ENCODE measurements at regions not wholly inside any gene's neighbourhood (a gene's known extent, or its start where the extent isn't known, plus 50 kb on each side); places are given as distances from the start of the nearest gene placed in this dataset.

DNA sequence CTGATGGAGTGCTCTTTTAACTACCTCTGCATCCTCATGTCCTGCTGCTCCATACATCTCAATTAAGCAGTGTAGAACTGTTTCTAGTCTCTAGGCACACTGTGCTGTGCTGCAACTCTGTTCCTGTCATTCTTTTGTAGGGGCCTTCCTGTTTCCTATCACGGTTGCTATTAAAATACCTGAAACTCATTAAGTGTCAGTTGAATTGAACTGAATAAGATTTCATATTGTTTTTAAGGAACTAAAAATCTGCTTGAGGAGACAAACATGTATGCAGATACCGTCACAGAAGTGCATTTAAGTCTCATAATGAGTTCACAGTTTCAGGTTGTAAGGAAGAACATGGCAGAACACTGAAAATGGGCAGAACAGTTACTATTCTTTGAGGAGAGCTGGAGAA, 170.1 kb downstream of the LARP7 start (continued):
- TF ChIP-seq, protein P1, sequence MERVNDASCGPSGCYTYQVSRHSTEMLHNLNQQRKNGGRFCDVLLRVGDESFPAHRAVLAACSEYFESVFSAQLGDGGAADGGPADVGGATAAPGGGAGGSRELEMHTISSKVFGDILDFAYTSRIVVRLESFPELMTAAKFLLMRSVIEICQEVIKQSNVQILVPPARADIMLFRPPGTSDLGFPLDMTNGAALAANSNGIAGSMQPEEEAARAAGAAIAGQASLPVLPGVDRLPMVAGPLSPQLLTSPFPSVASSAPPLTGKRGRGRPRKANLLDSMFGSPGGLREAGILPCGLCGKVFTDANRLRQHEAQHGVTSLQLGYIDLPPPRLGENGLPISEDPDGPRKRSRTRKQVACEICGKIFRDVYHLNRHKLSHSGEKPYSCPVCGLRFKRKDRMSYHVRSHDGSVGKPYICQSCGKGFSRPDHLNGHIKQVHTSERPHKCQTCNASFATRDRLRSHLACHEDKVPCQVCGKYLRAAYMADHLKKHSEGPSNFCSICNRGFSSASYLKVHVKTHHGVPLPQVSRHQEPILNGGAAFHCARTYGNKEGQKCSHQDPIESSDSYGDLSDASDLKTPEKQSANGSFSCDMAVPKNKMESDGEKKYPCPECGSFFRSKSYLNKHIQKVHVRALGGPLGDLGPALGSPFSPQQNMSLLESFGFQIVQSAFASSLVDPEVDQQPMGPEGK (CRISPR knock-in tag; IDR thresholded peaks at IDR 0.05; ENCODE audit: borderline replicate concordance), result no peak

DNA sequence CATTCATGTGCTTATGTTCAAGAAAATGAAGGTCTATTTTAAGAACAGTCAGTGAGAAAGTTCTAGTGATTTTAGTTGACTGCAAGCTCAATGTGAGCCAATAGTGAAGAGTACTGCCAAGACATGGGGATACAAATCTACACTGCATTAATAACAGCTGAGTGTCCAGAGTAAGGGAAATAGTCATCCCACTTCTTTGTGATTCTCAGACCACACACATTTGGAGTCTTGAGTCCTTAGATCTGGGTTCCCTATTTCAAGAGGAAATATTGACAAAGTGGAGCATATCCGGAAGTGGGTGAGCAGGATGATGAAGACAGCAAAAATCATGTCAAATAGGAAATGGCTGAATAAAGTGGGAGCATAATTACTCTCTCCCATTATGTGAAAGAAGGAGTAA, 171.1 kb downstream of the LARP7 start:
- intact Hi-C loops (cut with micrococcal nuclease) (no loop called here), in situ Hi-C loops (cut with MboI) (no loop called here)
- Histone ChIP-seq H3K9me1 (ENCODE audit: control insufficient read depth, insufficient read depth, low read length) (no peaks in the 10 kb centered on the region), H3K27me3 (ENCODE audit: control insufficient read depth in 2 of 2, insufficient read depth in 2 of 2, low read length in 2 of 2) (no peaks in the 10 kb centered on the region; a peak in 2 of 5 replicates), H3K4me1 (replicated peaks in 1 of 2; ENCODE audit: control insufficient read depth in 2 of 2, insufficient read depth in 2 of 2, low read length in 2 of 2) (no peaks in the 10 kb centered on the region), H3K36me3 (ENCODE audit: control insufficient read depth, insufficient read depth, low read length) (no peaks in the 10 kb centered on the region), H3K27ac (ENCODE audit: extremely low read depth, low read depth, low read length) (no peak overlapping the region), H3K4me3 (no peak overlapping the region), H3K4me2 (ENCODE audit: insufficient read depth, low read length) (no peak overlapping the region), H4K20me1 (replicated peaks; ENCODE audit: control insufficient read depth, insufficient read depth, low read length) (no peaks in the 10 kb centered on the region), H3K9me3 (replicated peaks; ENCODE audit: control insufficient read depth, insufficient read depth, low read depth, low read length) (no peaks in the 10 kb centered on the region), H3K79me2 (ENCODE audit: control insufficient read depth, insufficient read depth, low read length) (no peaks in the 10 kb centered on the region; the same call in 2 of the 3 replicates), H3K9ac (ENCODE audit: insufficient read depth in 1 of 2, low read depth in 2 of 2, low read length in 2 of 2) (no peak overlapping the region), H2AFZ (ENCODE audit: low read depth, low read length) (no peak overlapping the region)
- TF ChIP-seq, protein P2, sequence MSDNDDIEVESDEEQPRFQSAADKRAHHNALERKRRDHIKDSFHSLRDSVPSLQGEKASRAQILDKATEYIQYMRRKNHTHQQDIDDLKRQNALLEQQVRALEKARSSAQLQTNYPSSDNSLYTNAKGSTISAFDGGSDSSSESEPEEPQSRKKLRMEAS (CRISPR knock-in tag; IDR thresholded peaks at IDR 0.05), result no peak
- TF ChIP-seq KHSRP (IDR thresholded peaks at IDR 0.05) (no peak), NFE2L1 (tag; IDR thresholded peaks at IDR 0.05; ENCODE audit: borderline replicate concordance, low read depth) (no peak), TAF7 (tag; IDR thresholded peaks at IDR 0.05) (no peak), ZNF175 (CRISPR knock-in tag; IDR thresholded peaks at IDR 0.05; ENCODE audit: low read depth) (no peak)
- TF ChIP-seq, protein P3, sequence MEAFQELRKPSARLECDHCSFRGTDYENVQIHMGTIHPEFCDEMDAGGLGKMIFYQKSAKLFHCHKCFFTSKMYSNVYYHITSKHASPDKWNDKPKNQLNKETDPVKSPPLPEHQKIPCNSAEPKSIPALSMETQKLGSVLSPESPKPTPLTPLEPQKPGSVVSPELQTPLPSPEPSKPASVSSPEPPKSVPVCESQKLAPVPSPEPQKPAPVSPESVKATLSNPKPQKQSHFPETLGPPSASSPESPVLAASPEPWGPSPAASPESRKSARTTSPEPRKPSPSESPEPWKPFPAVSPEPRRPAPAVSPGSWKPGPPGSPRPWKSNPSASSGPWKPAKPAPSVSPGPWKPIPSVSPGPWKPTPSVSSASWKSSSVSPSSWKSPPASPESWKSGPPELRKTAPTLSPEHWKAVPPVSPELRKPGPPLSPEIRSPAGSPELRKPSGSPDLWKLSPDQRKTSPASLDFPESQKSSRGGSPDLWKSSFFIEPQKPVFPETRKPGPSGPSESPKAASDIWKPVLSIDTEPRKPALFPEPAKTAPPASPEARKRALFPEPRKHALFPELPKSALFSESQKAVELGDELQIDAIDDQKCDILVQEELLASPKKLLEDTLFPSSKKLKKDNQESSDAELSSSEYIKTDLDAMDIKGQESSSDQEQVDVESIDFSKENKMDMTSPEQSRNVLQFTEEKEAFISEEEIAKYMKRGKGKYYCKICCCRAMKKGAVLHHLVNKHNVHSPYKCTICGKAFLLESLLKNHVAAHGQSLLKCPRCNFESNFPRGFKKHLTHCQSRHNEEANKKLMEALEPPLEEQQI (IDR thresholded peaks at IDR 0.05), result no peak
- TF ChIP-seq, protein P4, sequence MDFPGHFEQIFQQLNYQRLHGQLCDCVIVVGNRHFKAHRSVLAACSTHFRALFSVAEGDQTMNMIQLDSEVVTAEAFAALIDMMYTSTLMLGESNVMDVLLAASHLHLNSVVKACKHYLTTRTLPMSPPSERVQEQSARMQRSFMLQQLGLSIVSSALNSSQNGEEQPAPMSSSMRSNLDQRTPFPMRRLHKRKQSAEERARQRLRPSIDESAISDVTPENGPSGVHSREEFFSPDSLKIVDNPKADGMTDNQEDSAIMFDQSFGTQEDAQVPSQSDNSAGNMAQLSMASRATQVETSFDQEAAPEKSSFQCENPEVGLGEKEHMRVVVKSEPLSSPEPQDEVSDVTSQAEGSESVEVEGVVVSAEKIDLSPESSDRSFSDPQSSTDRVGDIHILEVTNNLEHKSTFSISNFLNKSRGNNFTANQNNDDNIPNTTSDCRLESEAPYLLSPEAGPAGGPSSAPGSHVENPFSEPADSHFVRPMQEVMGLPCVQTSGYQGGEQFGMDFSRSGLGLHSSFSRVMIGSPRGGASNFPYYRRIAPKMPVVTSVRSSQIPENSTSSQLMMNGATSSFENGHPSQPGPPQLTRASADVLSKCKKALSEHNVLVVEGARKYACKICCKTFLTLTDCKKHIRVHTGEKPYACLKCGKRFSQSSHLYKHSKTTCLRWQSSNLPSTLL (IDR thresholded peaks at IDR 0.05), result no peak
- 0% methylated on average over 1 of the region's 1 CpG for WGBS (ENCODE audit: insufficient coverage, low coverage, missing lambda C conversion rate)
- no TSS peak for BruUV-seq (replicated peaks)
- POLR2A ChIA-PET, result no interaction called here
- DNase-seq (ENCODE audit: extremely low read depth in 1 of 4, low spot score in 3 of 4) (no peak), ATAC-seq (no peak), FAIRE-seq (no peak)
- CTCF ChIA-PET (ENCODE audit: low intra/inter-chr PET ratio), result no interaction called here
